GF-D8 (cell line): ENCODE measurements at regions not wholly inside any gene's neighbourhood (a gene's known extent, or its start where the extent isn't known, plus 50 kb on each side); places are given as distances from the start of the nearest gene placed in this dataset.
"Not testable (repeated sequence)": the region's sequence is repeated elsewhere in the genome, so short reads cannot be mapped to it uniquely, and the experiment has no call there.

ENCODE experiments used
- DNase-seq: peaks from one replicate; lab custom pipeline; 2025; lab: John Stamatoyannopoulos, UW

DNA sequence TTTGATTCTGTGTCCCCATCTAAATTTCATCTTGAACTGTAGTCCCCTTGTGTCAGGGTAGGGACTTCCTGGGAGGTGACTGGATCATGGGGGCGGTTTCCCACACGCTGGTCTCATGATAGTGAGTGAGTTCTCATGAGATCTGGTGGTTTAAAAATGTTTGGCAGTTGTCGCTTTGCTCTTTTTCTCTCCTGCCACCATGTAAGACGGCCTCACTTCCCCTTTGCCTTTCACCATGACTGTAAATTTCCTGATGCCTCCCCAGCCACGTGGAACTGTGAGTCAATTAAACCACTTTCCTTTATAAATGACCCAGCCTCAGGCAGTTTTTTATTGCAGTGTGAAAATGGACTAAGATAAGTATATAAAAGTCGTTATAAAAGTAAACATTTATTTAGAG lies 80.5 kb upstream of the SGK1 start:
- no peak for DNase-seq

- no peak for DNase-seq
These were observed 79.8 kb upstream of the SGK1 start for GRCh38 chr6:134397676-134398075.

DNA sequence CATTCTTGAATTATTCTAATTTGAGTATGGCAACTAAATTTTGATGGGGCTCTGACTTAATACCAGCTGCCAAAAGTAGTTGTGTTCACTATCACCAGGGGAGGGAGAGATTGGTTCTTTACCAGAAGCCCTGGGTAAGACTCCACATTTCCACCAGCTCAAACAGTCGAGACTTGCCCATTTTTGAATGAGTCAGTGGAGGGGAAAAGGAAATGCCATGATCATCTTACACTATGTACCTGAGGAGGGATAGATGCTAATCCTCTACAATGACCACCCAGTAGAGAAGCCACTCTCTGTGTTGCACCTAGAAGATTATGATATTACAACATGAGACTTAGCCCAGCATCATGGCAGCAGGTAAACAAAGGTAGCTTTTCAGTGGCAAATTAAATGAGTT lies 77.0 kb upstream of the SGK1 start:
- DNase-seq, result no peak

GRCh38 chr6:134394208-134394607 lies 76.3 kb upstream of the SGK1 start:
- no peak for DNase-seq

DNA sequence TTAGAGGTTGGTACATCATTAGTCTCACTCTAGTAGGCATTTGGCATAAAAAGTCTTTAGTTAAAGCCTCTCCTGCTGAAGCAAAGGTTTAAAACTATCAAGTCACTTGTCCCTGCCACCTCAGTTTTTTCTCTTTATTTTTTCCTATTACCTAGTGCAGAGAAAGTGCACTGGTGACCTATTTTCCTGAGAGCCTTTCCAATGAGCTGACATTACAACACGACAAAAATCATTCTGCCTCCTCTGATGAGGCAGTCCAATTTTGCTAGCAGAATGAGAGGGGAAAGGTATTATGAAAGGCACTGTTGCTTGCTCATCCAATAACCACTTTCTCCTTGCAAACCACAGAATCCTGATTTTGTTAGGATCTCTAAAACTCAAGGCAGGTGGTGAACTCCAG lies 73.3 kb upstream of the SGK1 start:
- no peak for DNase-seq

GRCh38 chr6:134389658-134390057 lies 71.7 kb upstream of the SGK1 start:
- no peak for DNase-seq

DNA sequence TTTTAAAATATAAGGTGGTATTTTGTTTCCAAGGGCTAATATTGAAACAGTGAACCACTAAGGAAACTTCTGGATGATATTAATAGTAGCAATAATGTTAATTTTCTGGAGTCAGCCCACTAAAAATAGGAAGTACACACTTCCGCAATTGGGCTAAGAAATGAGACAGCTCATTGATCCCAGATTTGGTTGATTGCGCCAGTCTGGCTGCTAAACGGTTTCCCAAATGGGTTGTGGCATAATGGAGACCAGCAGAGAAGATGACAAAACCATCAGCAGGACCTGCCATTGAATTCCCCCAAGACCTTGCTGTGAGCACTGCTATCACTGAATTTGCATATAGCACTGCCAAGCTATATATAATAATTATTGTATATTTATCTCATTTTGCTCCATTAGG lies 71.2 kb upstream of the SGK1 start:
- no peak for DNase-seq

DNA sequence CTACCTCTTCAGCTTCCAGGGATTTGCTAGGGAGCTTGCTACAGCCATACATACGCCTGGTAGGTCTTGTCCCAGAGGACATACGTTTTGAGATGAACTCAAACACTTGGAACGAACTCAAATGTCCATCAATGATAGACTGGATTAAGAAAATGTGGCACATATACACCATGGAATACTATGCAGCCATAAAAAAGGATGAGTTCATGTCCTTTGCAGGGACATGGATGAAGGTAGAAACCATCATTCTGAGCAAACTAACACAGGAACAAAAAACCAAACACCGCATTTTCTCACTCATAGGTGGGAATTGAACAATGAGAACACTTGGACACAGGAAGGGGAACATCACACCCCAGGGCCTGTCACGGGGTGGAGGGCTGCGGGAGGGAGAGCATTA lies 68.6 kb upstream of the SGK1 start:
- DNase-seq, result not testable (repeated sequence)

- DNase-seq, result no peak
These were observed 64.0 kb upstream of the SGK1 start for GRCh38 chr6:134381959-134382358.

- DNase-seq, result no peak
These were observed 61.7 kb upstream of the SGK1 start for GRCh38 chr6:134379599-134379998.

GRCh38 chr6:134379076-134379475 lies 61.2 kb upstream of the SGK1 start:
- no peak for DNase-seq

- DNase-seq, result no peak
These were observed 60.5 kb upstream of the SGK1 start for GRCh38 chr6:134378426-134378825.

DNA sequence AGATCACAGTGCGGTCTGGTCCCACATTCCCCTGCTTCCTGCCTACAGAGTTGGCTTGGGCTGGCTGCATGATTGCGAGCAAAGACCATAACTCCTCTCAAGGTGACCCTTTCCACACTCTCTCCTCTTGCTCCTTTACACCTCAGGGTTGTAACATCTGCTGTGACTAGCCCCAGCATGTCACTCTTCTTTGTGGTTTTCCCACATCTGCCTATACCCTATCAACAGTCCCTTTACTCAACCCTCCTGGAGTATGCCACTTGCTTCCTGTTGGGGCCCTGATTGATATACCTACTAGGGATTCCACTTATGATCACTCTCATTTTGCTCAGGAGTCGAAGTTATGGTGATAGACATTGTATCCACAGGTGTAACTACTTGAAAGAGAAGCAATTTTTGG lies 58.9 kb upstream of the SGK1 start:
- DNase-seq, result no peak

DNA sequence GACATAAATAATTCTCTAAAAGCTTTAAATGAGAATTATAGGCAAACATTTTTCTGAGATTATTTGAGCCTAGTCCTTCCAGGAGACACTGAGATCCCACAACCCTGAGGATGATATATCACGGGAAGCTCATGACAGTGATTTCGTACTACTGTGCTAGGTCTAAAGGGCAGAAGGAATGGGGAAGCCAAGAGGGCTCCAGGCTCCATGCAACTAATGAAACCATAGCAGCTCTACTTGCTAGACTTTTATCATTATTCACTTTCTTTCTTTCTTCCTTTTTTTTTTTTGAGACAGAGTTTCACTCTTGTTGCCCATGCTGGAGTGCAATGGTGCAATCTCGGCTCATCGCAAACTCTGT lies 57.3 kb upstream of the SGK1 start:
- no peak for DNase-seq

GRCh38 chr6:134374491-134375219 lies 56.7 kb upstream of the SGK1 start:
- DNase-seq, result no peak

DNA sequence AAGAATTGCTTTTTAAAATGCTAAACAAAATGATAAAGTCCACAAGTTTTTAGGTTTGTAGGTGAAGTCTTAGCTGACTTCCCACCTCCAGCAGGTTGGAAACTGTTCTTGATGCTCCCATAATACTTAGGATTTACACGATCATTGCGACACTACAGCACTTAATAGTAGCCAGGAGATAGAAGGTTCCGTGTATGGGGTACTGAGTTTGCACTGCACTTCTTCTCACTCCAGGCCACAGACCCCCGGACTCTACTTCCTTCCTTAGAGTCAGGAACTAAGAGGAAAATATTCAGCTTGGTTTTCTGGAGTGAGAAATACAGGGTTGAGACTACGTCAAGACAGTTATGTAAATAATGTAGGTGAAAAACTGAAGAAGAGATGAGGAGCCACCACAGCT lies 56.1 kb upstream of the SGK1 start:
- no peak for DNase-seq

GRCh38 chr6:134373282-134373922 lies 55.5 kb upstream of the SGK1 start:
- DNase-seq, result peak; percentile 92

GRCh38 chr6:134372603-134373281 lies 54.8 kb upstream of the SGK1 start:
- no peak for DNase-seq

DNA sequence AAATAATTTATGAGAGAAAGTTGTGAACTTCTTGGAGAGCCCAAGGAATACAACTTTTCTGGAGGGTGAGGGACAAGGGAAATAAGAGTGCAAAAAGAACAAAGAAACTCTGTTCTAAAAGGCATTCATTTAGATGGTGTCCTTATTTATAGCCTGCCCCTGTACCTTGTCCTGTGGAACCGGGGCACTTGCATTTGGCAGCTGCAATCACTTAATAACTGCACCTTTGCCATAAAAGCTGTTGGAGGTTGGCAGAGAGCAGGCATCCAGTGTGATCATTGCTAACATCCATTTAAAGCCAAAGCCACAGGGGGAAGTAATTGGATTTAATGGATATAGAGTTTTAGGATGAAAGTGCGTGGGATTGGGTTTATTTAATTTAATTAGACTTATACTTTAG lies 50.8 kb upstream of the SGK1 start:
- no peak for DNase-seq
